CD4-positive, alpha-beta T cell (primary cell): ENCODE measurements at regions not wholly inside any gene's neighbourhood (a gene's known extent, or its start where the extent isn't known, plus 50 kb on each side); places are given as distances from the start of the nearest gene placed in this dataset.

ENCODE experiments used
- ATAC-seq: fragments of 200-7000 bp; cut with Tn5 transposase; one replicate; pipeline ENCODE4 v1.10.0; 2022; ENCODE audit warnings: mild to moderate bottlenecking; ENCODE audit not compliant: poor library complexity
- CTCF ChIA-PET: fragments of 350-600 bp; sonication (Branson Sonifier 250); formaldehyde crosslinking; loops from one replicate; lab custom pipeline; 2021; ENCODE audit warnings: antibody characterized with exemption, inconsistent platforms; lab: Charles Lee
- POLR2A ChIA-PET: fragments of 350-600 bp; sonication (Branson Sonifier 250); formaldehyde crosslinking; loops from one replicate; lab custom pipeline; 2021; ENCODE audit warnings: antibody characterized with exemption, inconsistent platforms; lab: Charles Lee
- DNase-seq, 14 experiments: peaks; one replicate each; pipeline ENCODE4 v3.0.0-alpha.2; 2013 to 2020; ENCODE audit warnings: mixed read lengths in 2 of 14
- H3K27ac ChIP-seq, 2 donors: one replicate each; pipeline versions ENCODE4 v1.5.1 to v1.7.0; 2013; ENCODE audit warnings: low read length in 2 of 2, low read depth in 1 of 2, mild to moderate bottlenecking in 1 of 2
- H3K27me3 ChIP-seq, 2 experiments: 1 replicate in 1 of 2; 2 replicates in 1 of 2; pipeline versions ENCODE4 v1.6.1 to v1.7.0; 2013; ENCODE audit warnings: low read length in 2 of 2, control low read depth in 1 of 2, mild to moderate bottlenecking in 1 of 2, moderate library complexity in 1 of 2; ENCODE audit not compliant: insufficient read depth in 2 of 2, control insufficient read depth in 1 of 2
- H3K36me3 ChIP-seq: one replicate; pipeline ENCODE4 v1.6.1; 2013; ENCODE audit warnings: low read length, control low read depth; ENCODE audit not compliant: insufficient read depth
- H3K4me1 ChIP-seq: one replicate; pipeline ENCODE4 v1.6.1; 2013; ENCODE audit warnings: low read length, control low read depth; ENCODE audit not compliant: insufficient read depth
- H3K4me3 ChIP-seq: one replicate; pipeline ENCODE4 v1.5.1; 2013; ENCODE audit warnings: mild to moderate bottlenecking, low read length, moderate library complexity
- H3K9me3 ChIP-seq, 2 experiments: 1 replicate in 1 of 2; 2 replicates in 1 of 2; pipeline versions ENCODE4 v1.6.1 to v1.7.0; 2013; ENCODE audit warnings: low read length in 2 of 2, mild to moderate bottlenecking in 2 of 2, control low read depth in 1 of 2, moderate library complexity in 1 of 2; ENCODE audit not compliant: control insufficient read depth in 1 of 2, insufficient read depth in 1 of 2
- H3K27ac Mint-ChIP-seq: one replicate; pipeline ENCODE4 v1.8.0; 2020; ENCODE audit warnings: mixed read lengths
- H3K27me3 Mint-ChIP-seq: one replicate; pipeline ENCODE4 v1.8.0; 2021; ENCODE audit warnings: mixed read lengths
- H3K36me3 Mint-ChIP-seq: one replicate; pipeline ENCODE4 v1.8.0; 2021; ENCODE audit warnings: low read depth, mixed read lengths
- H3K4me1 Mint-ChIP-seq: one replicate; pipeline ENCODE4 v1.8.0; 2021; ENCODE audit warnings: low read depth, mixed read lengths
- H3K4me3 Mint-ChIP-seq: one replicate; pipeline ENCODE4 v1.8.0; 2020; ENCODE audit warnings: mild to moderate bottlenecking, mixed read lengths
- H3K9me3 Mint-ChIP-seq: one replicate; pipeline ENCODE4 v1.8.0; 2020; ENCODE audit warnings: mixed read lengths
- intact Hi-C, 2 experiments: fragments of 100-400 bp; cut with DNase I in 1 of 2; cut with micrococcal nuclease in 1 of 2; formaldehyde crosslinking; loops; one replicate each; pipeline versions ENCODE4 v1.15.1 to v1.9.0; 2023 to 2025; cut with DNase I, micrococcal nuclease
- TF ChIP-seq, protein P1 (sequence below): fragments of 200-600 bp; IDR thresholded peaks from one replicate; pipeline ENCODE4 v1.8.0; 2022; ENCODE audit warnings: antibody characterized with exemption, mild to moderate bottlenecking

DNA sequence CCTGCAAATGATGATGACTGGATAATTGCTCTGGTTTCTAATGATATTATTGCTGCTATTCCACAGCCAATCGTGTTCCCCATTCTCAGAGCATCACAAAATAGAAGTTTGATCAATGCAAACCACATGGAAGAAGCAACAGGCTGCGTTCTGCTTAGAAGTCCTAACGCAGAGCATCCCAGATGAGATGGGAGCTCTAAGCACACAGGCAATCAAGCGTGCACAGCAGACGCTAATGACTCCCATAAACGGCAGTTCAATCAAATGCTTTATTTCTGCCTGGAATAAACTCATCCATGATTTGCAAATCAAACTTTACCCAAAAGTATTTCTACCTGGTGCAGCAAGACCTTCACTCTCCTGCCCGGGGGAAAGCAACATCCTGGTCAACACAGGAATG is 304.2 kb downstream of the FBXO15 start:
- Histone ChIP-seq H3K4me3 (no peak overlapping the region), H3K9me3 (no peaks in the 10 kb centered on the region), H3K4me1 (no peaks in the 10 kb centered on the region), H3K36me3 (no peaks in the 10 kb centered on the region), H3K27me3 (peaks cover 0 to 9% of the 10 kb centered on the region in 2 experiments), H3K27ac (no peak overlapping the region)
- TF ChIP-seq, protein P1, sequence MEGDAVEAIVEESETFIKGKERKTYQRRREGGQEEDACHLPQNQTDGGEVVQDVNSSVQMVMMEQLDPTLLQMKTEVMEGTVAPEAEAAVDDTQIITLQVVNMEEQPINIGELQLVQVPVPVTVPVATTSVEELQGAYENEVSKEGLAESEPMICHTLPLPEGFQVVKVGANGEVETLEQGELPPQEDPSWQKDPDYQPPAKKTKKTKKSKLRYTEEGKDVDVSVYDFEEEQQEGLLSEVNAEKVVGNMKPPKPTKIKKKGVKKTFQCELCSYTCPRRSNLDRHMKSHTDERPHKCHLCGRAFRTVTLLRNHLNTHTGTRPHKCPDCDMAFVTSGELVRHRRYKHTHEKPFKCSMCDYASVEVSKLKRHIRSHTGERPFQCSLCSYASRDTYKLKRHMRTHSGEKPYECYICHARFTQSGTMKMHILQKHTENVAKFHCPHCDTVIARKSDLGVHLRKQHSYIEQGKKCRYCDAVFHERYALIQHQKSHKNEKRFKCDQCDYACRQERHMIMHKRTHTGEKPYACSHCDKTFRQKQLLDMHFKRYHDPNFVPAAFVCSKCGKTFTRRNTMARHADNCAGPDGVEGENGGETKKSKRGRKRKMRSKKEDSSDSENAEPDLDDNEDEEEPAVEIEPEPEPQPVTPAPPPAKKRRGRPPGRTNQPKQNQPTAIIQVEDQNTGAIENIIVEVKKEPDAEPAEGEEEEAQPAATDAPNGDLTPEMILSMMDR = no peak
- H3K27me3 Mint-ChIP-seq = peaks cover 9% of the 10 kb centered on the region
- no peak for ATAC-seq
- H3K4me1 Mint-ChIP-seq = peaks cover 11% of the 10 kb centered on the region
- no peak overlapping the region for H3K4me3 Mint-ChIP-seq
- intact Hi-C loops = loop anchor here in 1 of 2 experiments (10.0 kb wide), 2 partner anchors 61 to 1079 kb away; no protein-coding TSS in a partner anchor
- no peaks in the 10 kb centered on the region for H3K36me3 Mint-ChIP-seq
- DNase-seq = no peak
- no peaks in the 10 kb centered on the region for H3K9me3 Mint-ChIP-seq
- H3K27ac Mint-ChIP-seq = no peak overlapping the region
- POLR2A ChIA-PET = no interaction called here
- CTCF ChIA-PET = interaction anchor here (1.2 kb wide), 1 partner anchor 23 kb away, joined by 4 read pairs; no protein-coding TSS in a partner anchor

DNA sequence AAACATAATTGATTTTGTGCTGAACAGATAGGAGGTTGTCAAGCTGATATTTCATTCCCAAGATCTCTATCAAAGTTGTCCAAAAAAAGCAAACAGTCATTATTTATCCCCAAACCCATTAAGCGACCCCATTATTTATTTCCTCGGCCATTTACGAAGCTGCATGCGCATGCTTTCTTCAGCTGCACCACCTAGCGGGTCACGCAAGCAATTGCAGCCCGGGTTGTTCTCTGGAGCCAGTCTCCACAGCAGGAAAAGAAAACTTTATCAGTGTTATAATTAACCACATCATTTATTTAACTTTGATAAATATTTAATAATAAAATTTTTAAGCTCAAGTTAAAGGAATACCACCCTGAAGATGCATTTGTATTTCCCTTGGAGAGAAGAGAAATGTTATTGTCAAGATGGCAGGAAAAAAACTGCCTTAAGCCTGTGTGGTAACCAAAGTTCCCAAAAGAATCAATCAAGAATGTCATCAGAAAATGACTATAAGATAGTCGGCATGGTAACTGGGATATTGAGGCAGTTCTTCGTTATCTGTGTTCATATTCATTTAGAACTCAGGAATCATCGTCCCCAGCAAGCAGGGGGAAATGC is 304.7 kb downstream of the FBXO15 start:
- Histone ChIP-seq H3K27ac (no peak overlapping the region), H3K27me3 (peaks cover 0 to 9% of the 10 kb centered on the region in 2 experiments), H3K4me3 (no peak overlapping the region), H3K9me3 (no peaks in the 10 kb centered on the region), H3K4me1 (no peaks in the 10 kb centered on the region), H3K36me3 (no peaks in the 10 kb centered on the region)
- Mint-ChIP-seq H3K36me3 (no peaks in the 10 kb centered on the region), H3K27me3 (peaks cover 9% of the 10 kb centered on the region), H3K4me3 (peak overlapping the region; percentile 67), H3K4me1 (peaks cover 11% of the 10 kb centered on the region), H3K27ac (no peak overlapping the region), H3K9me3 (no peaks in the 10 kb centered on the region)
- CTCF ChIA-PET = interaction anchor here (0.7 to 1.2 kb wide), 2 partner anchors 23 to 46 kb away, joined by 4 read pairs; no protein-coding TSS in a partner anchor
- ATAC-seq (no peak), DNase-seq (peak in 12 of 14 experiments; percentile 3 to 57 (median 18))
- POLR2A ChIA-PET = no interaction called here
- TF ChIP-seq, protein P1 = peak; percentile 96
- intact Hi-C loops = loop anchor here in 1 of 2 experiments (10.0 kb wide), 2 partner anchors 62 to 1078 kb away; no protein-coding TSS in a partner anchor

DNA sequence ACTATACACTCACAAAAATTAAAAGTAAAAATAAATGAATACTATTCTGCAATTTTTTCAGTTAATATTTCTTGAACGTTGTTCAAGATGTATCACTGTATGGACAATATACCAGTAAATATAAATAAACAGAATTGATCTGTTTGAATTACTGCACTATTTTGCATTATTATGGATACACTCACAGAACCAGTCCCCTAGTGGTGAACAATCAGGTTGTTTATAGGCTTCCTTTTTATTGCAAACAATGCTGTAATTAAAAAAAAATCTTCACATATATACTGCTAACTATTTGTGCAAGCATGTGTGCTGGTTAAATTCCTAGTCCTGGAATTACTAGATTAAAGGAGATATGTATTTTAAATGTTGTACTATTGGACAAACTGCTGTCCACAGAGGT is 306.0 kb downstream of the FBXO15 start:
- Histone ChIP-seq H3K9me3 (no peaks in the 10 kb centered on the region), H3K4me3 (no peak overlapping the region), H3K27me3 (peaks cover 0 to 9% of the 10 kb centered on the region in 2 experiments), H3K27ac (no peak overlapping the region), H3K4me1 (no peaks in the 10 kb centered on the region), H3K36me3 (no peaks in the 10 kb centered on the region)
- no peak overlapping the region for H3K27ac Mint-ChIP-seq
- intact Hi-C loops = loop anchor here in 1 of 2 experiments (10.0 kb wide), 2 partner anchors 63 to 1077 kb away; no protein-coding TSS in a partner anchor
- peaks cover 11% of the 10 kb centered on the region for H3K4me1 Mint-ChIP-seq
- POLR2A ChIA-PET = no interaction called here
- TF ChIP-seq, protein P1 = no peak
- peaks cover 9% of the 10 kb centered on the region for H3K27me3 Mint-ChIP-seq
- CTCF ChIA-PET = no interaction called here
- no peaks in the 10 kb centered on the region for H3K9me3 Mint-ChIP-seq
- no peak for ATAC-seq
- no peaks in the 10 kb centered on the region for H3K36me3 Mint-ChIP-seq
- DNase-seq = no peak
- H3K4me3 Mint-ChIP-seq = no peak overlapping the region
